DND-41 (cell line): ENCODE measurements at regions not wholly inside any gene's neighbourhood (a gene's known extent, or its start where the extent isn't known, plus 50 kb on each side); places are given as distances from the start of the nearest gene placed in this dataset.

ENCODE experiments used
- ATAC-seq: fragments of 200-7000 bp; cut with Tn5 transposase; 3 replicates; pipeline ENCODE4 v1.9.1; 2021; ENCODE audit warnings: low read depth; ENCODE audit not compliant: insufficient read depth
- DNase-seq: peaks from one replicate; pipeline ENCODE4 v3.0.0-alpha.2; 2020
- H2AFZ ChIP-seq: 2 replicates; pipeline ENCODE4 v1.6.0; 2012; ENCODE audit warnings: low read depth, low read length
- H3K27ac ChIP-seq: 2 replicates; pipeline ENCODE4 v1.5.1; 2012; ENCODE audit warnings: low read length, inconsistent platforms
- H3K27me3 ChIP-seq: fragments of 200-600 bp; sonication (generic); 2 replicates; pipeline ENCODE4 v1.6.0; 2012; ENCODE audit warnings: low read length, mild to moderate bottlenecking, inconsistent platforms; ENCODE audit not compliant: insufficient read depth, poor library complexity
- H3K36me3 ChIP-seq: 2 replicates; pipeline ENCODE4 v1.5.1; 2012; ENCODE audit warnings: low read length, inconsistent platforms; ENCODE audit not compliant: insufficient read depth
- H3K4me1 ChIP-seq: 2 replicates; pipeline ENCODE4 v1.5.1; 2012; ENCODE audit warnings: mild to moderate bottlenecking, low read length; ENCODE audit not compliant: insufficient read depth
- H3K4me2 ChIP-seq: 2 replicates; pipeline ENCODE4 v1.6.0; 2012; ENCODE audit warnings: mild to moderate bottlenecking, moderate library complexity, low read length, inconsistent platforms; ENCODE audit not compliant: insufficient read depth
- H3K4me3 ChIP-seq, 2 experiments: fragments of 200-600 bp in 1 of 2; shearing (Covaris generic) in 1 of 2; 2 replicates each; pipeline ENCODE4 v1.5.1; 2012 to 2016; ENCODE audit warnings: inconsistent platforms in 2 of 2, low read length in 2 of 2, mild to moderate bottlenecking in 2 of 2, low read depth in 1 of 2, moderate library complexity in 1 of 2
- H3K79me2 ChIP-seq: 2 replicates; pipeline ENCODE4 v1.6.0; 2012; ENCODE audit warnings: low read length, inconsistent platforms; ENCODE audit not compliant: insufficient read depth
- H3K9ac ChIP-seq: 2 replicates; pipeline ENCODE4 v1.6.0; 2012; ENCODE audit warnings: low read depth, mild to moderate bottlenecking, inconsistent platforms, low read length, moderate library complexity
- H3K9me3 ChIP-seq: 2 replicates; pipeline ENCODE4 v1.5.1; 2012; ENCODE audit warnings: low read length, moderate library complexity, mild to moderate bottlenecking, inconsistent platforms; ENCODE audit not compliant: insufficient read depth, severe bottlenecking
- H4K20me1 ChIP-seq: 2 replicates; pipeline ENCODE4 v1.6.0; 2012; ENCODE audit warnings: low read length; ENCODE audit not compliant: insufficient read depth
- CTCF ChIP-seq: IDR thresholded peaks from 2 replicates; pipeline ENCODE4 v1.5.1; 2012; ENCODE audit warnings: borderline replicate concordance, low read length, moderate library complexity, mild to moderate bottlenecking; ENCODE audit not compliant: poor library complexity, severe bottlenecking; ENCODE audit errors: extremely low read depth
- EZH2 ChIP-seq: IDR thresholded peaks from 3 replicates; pipeline ENCODE4 v1.6.1; 2012; ENCODE audit warnings: borderline replicate concordance, low read depth, mild to moderate bottlenecking, moderate library complexity, low read length, inconsistent platforms; ENCODE audit not compliant: severe bottlenecking

- DNase-seq, result no peak
- Histone ChIP-seq H3K4me1 (peaks cover 10% of the 10 kb centered on the region), H3K4me2 (no peak overlapping the region), H3K9ac (no peak overlapping the region), H2AFZ (no peak overlapping the region), H4K20me1 (no peaks in the 10 kb centered on the region), H3K9me3 (peaks cover 15% of the 10 kb centered on the region), H3K27me3 (no peaks in the 10 kb centered on the region), H3K4me3 (no peak overlapping the region), H3K79me2 (no peaks in the 10 kb centered on the region), H3K36me3 (no peaks in the 10 kb centered on the region), H3K27ac (no peak overlapping the region)
- no peak for TF ChIP-seq EZH2
- no peak for TF ChIP-seq CTCF
- ATAC-seq, result no peak
These were observed 145.6 kb upstream of the CDH4 start for GRCh38 chr20:61106438-61106837.

GRCh38 chr20:61109221-61109805, 142.7 kb upstream of the CDH4 start:
- Histone ChIP-seq H3K9ac (no peak overlapping the region), H3K4me2 (no peak overlapping the region), H3K9me3 (no peaks in the 10 kb centered on the region), H3K27me3 (no peaks in the 10 kb centered on the region), H3K4me1 (peaks cover 36% of the 10 kb centered on the region), H3K4me3 (no peak overlapping the region), H2AFZ (no peak overlapping the region), H3K36me3 (no peaks in the 10 kb centered on the region), H3K79me2 (no peaks in the 10 kb centered on the region), H4K20me1 (no peaks in the 10 kb centered on the region), H3K27ac (no peak overlapping the region)
- ATAC-seq (no peak), DNase-seq (no peak)
- TF ChIP-seq CTCF, result no peak
- TF ChIP-seq EZH2, result no peak

- Histone ChIP-seq H3K36me3 (no peaks in the 10 kb centered on the region), H3K4me1 (peaks cover 38% of the 10 kb centered on the region), H3K4me2 (peak overlapping the region; percentile 15; the same call in 1 of the 2 replicates), H3K9me3 (no peaks in the 10 kb centered on the region), H3K27me3 (no peaks in the 10 kb centered on the region), H4K20me1 (no peaks in the 10 kb centered on the region), H3K27ac (peak overlapping the region; percentile 62), H2AFZ (no peak overlapping the region), H3K4me3 (no peak overlapping the region), H3K79me2 (no peaks in the 10 kb centered on the region), H3K9ac (0 out of 2 replicates have a peak overlapping the region, but pooled peaks have one; percentile 4)
- peak; percentile 82 for DNase-seq
- TF ChIP-seq CTCF, result peak; percentile 46
- TF ChIP-seq EZH2, result no peak
- ATAC-seq, result peak; percentile 96
These were observed 139.5 kb upstream of the CDH4 start for GRCh38 chr20:61112515-61112914.

GRCh38 chr20:61113731-61114130, 138.3 kb upstream of the CDH4 start:
- H3K27ac ChIP-seq, result peak overlapping the region; percentile 35; the same call in 1 of the 2 replicates
- ATAC-seq (no peak), DNase-seq (no peak)
- H3K27me3 ChIP-seq, result no peaks in the 10 kb centered on the region
- H3K36me3 ChIP-seq, result no peaks in the 10 kb centered on the region
- no peak overlapping the region for H3K9ac ChIP-seq
- H3K4me2 ChIP-seq, result no peak overlapping the region
- no peak overlapping the region for H2AFZ ChIP-seq
- no peak overlapping the region for H3K4me3 ChIP-seq
- peaks cover 47% of the 10 kb centered on the region for H3K4me1 ChIP-seq
- no peaks in the 10 kb centered on the region for H4K20me1 ChIP-seq
- H3K79me2 ChIP-seq, result no peaks in the 10 kb centered on the region
- TF ChIP-seq CTCF (no peak), EZH2 (no peak)
- H3K9me3 ChIP-seq, result no peaks in the 10 kb centered on the region
